ENCODE measurements at regions not wholly inside any gene's neighbourhood (a gene's known extent, or its start where the extent isn't known, plus 50 kb on each side); places are given as distances from the start of the nearest gene placed in this dataset.

DNA sequence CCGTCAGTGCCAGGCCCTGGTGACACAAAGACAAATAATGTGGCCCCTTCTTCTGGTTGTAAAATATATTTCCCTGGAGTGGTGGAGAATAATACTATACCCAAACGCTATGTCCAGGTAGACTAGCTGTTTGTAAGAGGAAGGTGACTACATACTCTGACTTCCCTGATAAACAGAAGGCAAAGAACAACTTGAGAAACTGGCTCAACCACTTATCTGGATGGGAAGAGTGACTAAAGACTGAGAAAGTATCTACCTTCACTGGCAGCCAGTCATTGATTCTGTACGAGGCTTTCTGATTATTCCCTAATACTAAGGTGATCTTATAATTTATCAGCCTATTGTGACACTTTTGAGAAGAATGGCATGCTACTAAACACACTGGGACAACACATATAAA, 569.7 kb downstream of the EPHA7 start:
- H3K27ac ChIP-seq (ENCODE audit: low read length): no peak overlapping the region
- H3K4me3 ChIP-seq (ENCODE audit: low read length): no peak overlapping the region
- H3K36me3 ChIP-seq (ENCODE audit: insufficient read depth, low read depth, low read length): no peaks in the 10 kb centered on the region
- peaks cover 43% of the 10 kb centered on the region for H3K4me1 ChIP-seq (ENCODE audit: insufficient read depth, low read length)
- peaks cover 69% of the 10 kb centered on the region for H3K27me3 ChIP-seq (ENCODE audit: insufficient read depth, low read length)
- H3K9ac ChIP-seq (ENCODE audit: low read depth, low read length): no peak overlapping the region
- no peaks in the 10 kb centered on the region for H3K9me3 ChIP-seq (ENCODE audit: insufficient read depth, low read depth, low read length)

DNA sequence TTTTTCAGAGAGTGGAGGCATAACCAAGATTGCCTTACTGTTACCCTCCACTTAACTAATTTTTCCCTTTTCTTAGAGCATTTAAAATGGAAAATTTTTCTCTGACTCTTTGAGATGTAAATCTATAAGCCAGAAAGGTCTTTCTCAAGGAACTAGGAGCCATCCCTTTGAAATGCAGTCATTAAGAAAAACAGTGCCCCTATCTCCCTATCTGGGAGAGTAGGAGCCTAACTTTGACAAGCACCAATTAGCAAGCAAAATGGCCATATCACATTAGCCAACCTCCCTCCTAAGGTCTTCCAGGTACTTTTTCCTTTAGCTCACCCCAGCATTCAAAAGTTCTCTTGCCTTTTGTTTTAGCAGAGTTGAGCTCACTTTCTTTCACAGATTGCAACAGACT, 570.5 kb downstream of the EPHA7 start:
- peaks cover 69% of the 10 kb centered on the region for H3K27me3 ChIP-seq (ENCODE audit: insufficient read depth, low read length)
- no peaks in the 10 kb centered on the region for H3K36me3 ChIP-seq (ENCODE audit: insufficient read depth, low read depth, low read length)
- H3K27ac ChIP-seq (ENCODE audit: low read length): no peak overlapping the region
- no peaks in the 10 kb centered on the region for H3K9me3 ChIP-seq (ENCODE audit: insufficient read depth, low read depth, low read length)
- H3K9ac ChIP-seq (ENCODE audit: low read depth, low read length): no peak overlapping the region
- H3K4me3 ChIP-seq (ENCODE audit: low read length): peak overlapping the region; percentile 47; the same call in 1 of the 2 replicates
- H3K4me1 ChIP-seq (ENCODE audit: insufficient read depth, low read length): peaks cover 43% of the 10 kb centered on the region

DNA sequence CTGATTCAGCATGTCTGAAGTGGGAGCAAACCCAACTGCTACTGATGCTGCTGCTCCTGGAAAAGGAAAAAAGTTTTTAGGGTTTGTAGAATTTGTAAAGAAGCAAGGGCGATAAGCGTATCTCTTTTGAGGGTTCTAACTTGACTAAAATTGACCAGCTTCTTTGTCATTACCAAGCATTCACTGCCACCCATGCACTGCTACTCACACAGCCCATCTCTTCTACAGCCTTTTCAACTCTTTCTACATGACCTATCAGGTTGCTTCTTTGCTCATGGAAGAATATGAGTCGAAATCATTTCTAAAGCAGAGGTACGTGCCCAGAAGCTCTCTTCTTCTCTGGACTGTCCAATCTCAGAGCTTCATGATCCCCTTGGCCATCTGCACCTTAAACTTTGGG, 570.9 kb downstream of the EPHA7 start:
- Histone ChIP-seq H3K9ac (ENCODE audit: low read depth, low read length) (no peak overlapping the region), H3K27me3 (ENCODE audit: insufficient read depth, low read length) (peaks cover 69% of the 10 kb centered on the region), H3K27ac (ENCODE audit: low read length) (no peak overlapping the region), H3K9me3 (ENCODE audit: insufficient read depth, low read depth, low read length) (no peaks in the 10 kb centered on the region), H3K4me3 (ENCODE audit: low read length) (peak overlapping the region; percentile 47), H3K36me3 (ENCODE audit: insufficient read depth, low read depth, low read length) (no peaks in the 10 kb centered on the region), H3K4me1 (ENCODE audit: insufficient read depth, low read length) (peaks cover 43% of the 10 kb centered on the region)

DNA sequence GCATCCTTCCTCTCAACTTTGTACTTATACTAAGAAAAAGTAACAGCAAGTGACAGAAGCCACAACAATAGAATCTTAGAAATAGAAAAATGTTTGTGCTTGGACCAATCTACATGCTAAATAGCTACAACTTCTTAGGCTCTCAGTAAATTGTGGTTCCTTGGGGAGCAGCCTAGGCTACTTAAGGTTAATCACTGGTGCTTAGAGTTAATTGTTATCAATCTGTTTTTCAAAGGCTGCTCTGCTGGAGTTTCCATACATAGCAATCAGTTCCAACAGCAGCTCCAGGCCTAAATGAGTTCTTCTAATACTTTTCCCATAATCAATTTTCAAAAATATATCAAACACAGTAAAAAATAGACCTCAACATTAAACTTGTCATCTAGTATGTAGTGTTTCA, 571.4 kb downstream of the EPHA7 start:
- H3K27me3 ChIP-seq (ENCODE audit: insufficient read depth, low read length): peaks cover 69% of the 10 kb centered on the region
- peaks cover 43% of the 10 kb centered on the region for H3K4me1 ChIP-seq (ENCODE audit: insufficient read depth, low read length)
- no peaks in the 10 kb centered on the region for H3K36me3 ChIP-seq (ENCODE audit: insufficient read depth, low read depth, low read length)
- no peaks in the 10 kb centered on the region for H3K9me3 ChIP-seq (ENCODE audit: insufficient read depth, low read depth, low read length)
- peak overlapping the region; percentile 47 for H3K4me3 ChIP-seq (ENCODE audit: low read length)
- no peak overlapping the region for H3K27ac ChIP-seq (ENCODE audit: low read length)
- H3K9ac ChIP-seq (ENCODE audit: low read depth, low read length): no peak overlapping the region

DNA sequence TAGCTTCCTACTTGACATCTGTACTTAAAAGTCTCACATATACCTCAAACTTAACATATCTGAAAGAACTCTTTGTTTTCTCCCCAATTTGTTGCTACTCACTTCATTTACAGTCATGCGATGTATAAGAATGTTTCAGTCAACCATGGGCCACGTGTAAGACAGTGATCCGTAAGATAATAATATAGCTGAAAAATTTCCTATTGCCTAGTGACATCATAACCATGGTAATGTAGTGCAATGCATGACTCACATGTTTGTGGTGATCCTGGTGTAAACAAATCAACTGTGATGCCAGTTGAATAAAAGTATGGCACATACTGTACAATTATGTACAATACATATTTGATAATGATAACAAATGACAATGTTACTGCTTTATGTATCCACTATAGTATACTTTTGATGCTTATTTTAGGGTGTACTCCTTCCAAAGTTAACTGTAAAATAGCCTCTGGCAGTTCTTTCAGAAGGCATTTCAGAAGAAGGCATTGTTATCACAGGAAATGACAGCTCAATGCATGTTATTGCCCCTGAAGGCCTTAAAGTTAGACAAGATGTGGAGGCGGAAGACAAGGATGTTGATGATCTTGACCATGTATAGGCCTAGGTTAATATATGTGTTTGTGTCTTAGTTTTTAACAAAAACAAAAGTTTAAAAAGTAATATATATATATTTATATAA, 579.0 kb downstream of the EPHA7 start:
- Histone ChIP-seq H3K4me1 (ENCODE audit: insufficient read depth, low read length) (no peaks in the 10 kb centered on the region), H3K9me3 (ENCODE audit: insufficient read depth, low read depth, low read length) (no peaks in the 10 kb centered on the region), H3K36me3 (ENCODE audit: insufficient read depth, low read depth, low read length) (no peaks in the 10 kb centered on the region), H3K27ac (ENCODE audit: low read length) (no peak overlapping the region), H3K4me3 (ENCODE audit: low read length) (no peak overlapping the region), H3K9ac (ENCODE audit: low read depth, low read length) (no peak overlapping the region), H3K27me3 (ENCODE audit: insufficient read depth, low read length) (peaks cover 3% of the 10 kb centered on the region)

DNA sequence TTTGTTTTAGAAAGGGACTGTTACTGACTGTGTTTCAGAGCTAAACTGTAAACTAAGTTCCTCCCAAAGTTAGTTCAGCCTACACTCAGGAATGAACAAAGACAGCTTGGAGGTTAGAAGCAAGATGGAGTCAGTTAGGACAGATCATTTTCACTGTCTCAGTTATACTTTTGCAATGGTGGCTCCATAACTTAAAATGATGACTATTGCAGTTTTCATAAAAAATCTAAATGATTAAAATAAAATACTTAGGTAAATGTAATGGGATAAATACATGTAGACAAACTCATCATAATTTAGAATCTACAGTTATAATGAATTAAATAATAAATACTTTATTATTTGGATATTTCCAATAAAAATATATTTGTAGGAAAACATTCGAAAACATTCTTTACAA, 590.6 kb downstream of the EPHA7 start:
- Histone ChIP-seq H3K9ac (ENCODE audit: low read depth, low read length) (no peak overlapping the region), H3K36me3 (ENCODE audit: insufficient read depth, low read depth, low read length) (no peaks in the 10 kb centered on the region), H3K9me3 (ENCODE audit: insufficient read depth, low read depth, low read length) (peaks cover 13% of the 10 kb centered on the region), H3K4me3 (ENCODE audit: low read length) (no peak overlapping the region), H3K27ac (ENCODE audit: low read length) (no peak overlapping the region), H3K27me3 (ENCODE audit: insufficient read depth, low read length) (no peaks in the 10 kb centered on the region), H3K4me1 (ENCODE audit: insufficient read depth, low read length) (0 out of 2 replicates have a peak, but pooled peaks cover 5% of the 10 kb centered on the region)

DNA sequence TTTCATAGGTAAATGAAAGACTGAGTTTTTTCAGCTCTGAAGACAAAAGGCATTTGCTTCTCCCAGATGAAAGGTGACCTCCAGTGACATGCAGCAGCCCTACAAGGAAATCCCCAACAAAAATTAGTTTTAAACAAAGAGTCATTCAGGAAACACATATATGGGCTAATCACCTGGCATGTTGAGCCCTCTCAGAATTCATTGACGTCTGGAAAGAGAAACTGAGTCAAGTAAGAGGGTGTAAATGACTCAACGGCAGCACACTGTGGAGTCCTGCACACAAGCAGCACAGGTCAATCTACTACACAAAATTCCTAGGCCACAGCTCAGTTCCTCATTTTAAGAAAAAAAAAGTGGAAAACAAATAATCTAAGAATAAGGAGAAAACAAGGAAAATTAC, 592.3 kb downstream of the EPHA7 start:
- H3K4me3 ChIP-seq (ENCODE audit: low read length): no peak overlapping the region
- peaks cover 13% of the 10 kb centered on the region for H3K9me3 ChIP-seq (ENCODE audit: insufficient read depth, low read depth, low read length)

DNA sequence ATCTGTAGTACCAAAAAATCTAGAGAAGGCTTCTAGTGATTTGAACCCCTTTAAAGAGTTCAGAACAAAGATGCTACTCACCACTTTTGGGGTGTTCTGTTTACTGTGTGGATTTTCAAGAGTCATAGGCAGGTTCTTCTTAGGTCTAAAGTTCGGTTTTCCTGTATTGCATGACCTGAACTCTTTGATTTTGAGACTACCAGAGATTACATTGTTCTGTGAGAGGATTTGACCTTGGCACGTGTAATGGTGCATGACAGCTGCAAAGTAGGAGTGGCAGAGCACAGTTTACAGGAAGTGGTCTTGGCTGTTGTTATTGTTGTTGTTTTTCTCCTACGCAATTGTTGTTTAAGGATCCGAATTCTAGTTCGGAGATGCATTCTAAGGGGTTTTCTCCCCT, 592.7 kb downstream of the EPHA7 start:
- H3K9me3 ChIP-seq (ENCODE audit: insufficient read depth, low read depth, low read length): peaks cover 13% of the 10 kb centered on the region
- H3K27ac ChIP-seq (ENCODE audit: low read length): no peak overlapping the region
- H3K9ac ChIP-seq (ENCODE audit: low read depth, low read length): no peak overlapping the region
- H3K4me3 ChIP-seq (ENCODE audit: low read length): no peak overlapping the region
- 0 out of 2 replicates have a peak, but pooled peaks cover 5% of the 10 kb centered on the region for H3K4me1 ChIP-seq (ENCODE audit: insufficient read depth, low read length)
- no peaks in the 10 kb centered on the region for H3K36me3 ChIP-seq (ENCODE audit: insufficient read depth, low read depth, low read length)
- H3K27me3 ChIP-seq (ENCODE audit: insufficient read depth, low read length): no peaks in the 10 kb centered on the region

More for the DNA sequence above, 592.3 kb downstream of the EPHA7 start:
- no peaks in the 10 kb centered on the region for H3K36me3 ChIP-seq (ENCODE audit: insufficient read depth, low read depth, low read length)
- H3K27me3 ChIP-seq (ENCODE audit: insufficient read depth, low read length): no peaks in the 10 kb centered on the region
- no peak overlapping the region for H3K9ac ChIP-seq (ENCODE audit: low read depth, low read length)
- 0 out of 2 replicates have a peak, but pooled peaks cover 5% of the 10 kb centered on the region for H3K4me1 ChIP-seq (ENCODE audit: insufficient read depth, low read length)
- H3K27ac ChIP-seq (ENCODE audit: low read length): no peak overlapping the region

DNA sequence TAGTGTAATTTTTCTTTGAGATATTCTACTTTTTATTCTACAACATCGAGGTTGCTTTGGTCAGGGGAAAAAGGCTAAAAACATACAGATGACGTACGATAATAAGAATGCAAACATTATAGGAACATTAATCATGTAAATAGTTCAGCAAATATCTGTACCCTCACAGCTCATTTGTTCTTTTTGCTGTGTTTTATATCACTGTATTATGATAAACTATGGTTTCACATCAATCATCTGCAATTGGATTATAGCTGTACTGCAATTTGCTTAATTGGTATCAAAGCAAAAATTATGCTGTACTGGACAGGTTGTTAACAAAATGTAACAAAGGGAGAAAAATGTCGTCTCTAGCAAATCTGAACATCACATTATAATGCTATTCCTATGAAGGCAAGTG, 597.1 kb downstream of the EPHA7 start:
- H3K36me3 ChIP-seq (ENCODE audit: insufficient read depth, low read depth, low read length): no peaks in the 10 kb centered on the region
- H3K9me3 ChIP-seq (ENCODE audit: insufficient read depth, low read depth, low read length): peaks cover 7% of the 10 kb centered on the region
- H3K4me1 ChIP-seq (ENCODE audit: insufficient read depth, low read length): 0 out of 2 replicates have a peak, but pooled peaks cover 5% of the 10 kb centered on the region
- no peak overlapping the region for H3K4me3 ChIP-seq (ENCODE audit: low read length)
- H3K27me3 ChIP-seq (ENCODE audit: insufficient read depth, low read length): no peaks in the 10 kb centered on the region
- H3K9ac ChIP-seq (ENCODE audit: low read depth, low read length): no peak overlapping the region
- no peak overlapping the region for H3K27ac ChIP-seq (ENCODE audit: low read length)

DNA sequence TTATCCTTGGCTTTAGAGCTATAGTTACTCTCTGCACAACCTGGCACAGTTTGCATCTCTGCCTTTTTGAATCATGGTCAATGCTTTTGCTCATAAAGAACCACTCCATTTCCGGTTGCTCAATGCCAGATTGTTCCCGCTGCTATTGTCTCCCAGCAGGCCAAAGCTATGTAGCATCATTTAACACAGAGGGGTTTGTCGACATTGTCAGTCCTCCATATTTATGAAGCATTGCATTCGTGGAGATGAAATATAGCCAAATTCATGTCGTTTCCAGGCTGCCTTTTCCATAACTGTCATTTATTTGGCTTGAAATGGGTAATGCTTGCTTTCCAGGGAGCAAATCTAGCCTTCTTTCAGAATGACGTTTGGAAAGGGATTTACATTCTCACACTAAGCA, 598.8 kb downstream of the EPHA7 start:
- Histone ChIP-seq H3K4me3 (ENCODE audit: low read length) (no peak overlapping the region), H3K27me3 (ENCODE audit: insufficient read depth, low read length) (no peaks in the 10 kb centered on the region), H3K9me3 (ENCODE audit: insufficient read depth, low read depth, low read length) (no peaks in the 10 kb centered on the region), H3K4me1 (ENCODE audit: insufficient read depth, low read length) (no peaks in the 10 kb centered on the region), H3K36me3 (ENCODE audit: insufficient read depth, low read depth, low read length) (no peaks in the 10 kb centered on the region), H3K27ac (ENCODE audit: low read length) (no peak overlapping the region), H3K9ac (ENCODE audit: low read depth, low read length) (no peak overlapping the region)

DNA sequence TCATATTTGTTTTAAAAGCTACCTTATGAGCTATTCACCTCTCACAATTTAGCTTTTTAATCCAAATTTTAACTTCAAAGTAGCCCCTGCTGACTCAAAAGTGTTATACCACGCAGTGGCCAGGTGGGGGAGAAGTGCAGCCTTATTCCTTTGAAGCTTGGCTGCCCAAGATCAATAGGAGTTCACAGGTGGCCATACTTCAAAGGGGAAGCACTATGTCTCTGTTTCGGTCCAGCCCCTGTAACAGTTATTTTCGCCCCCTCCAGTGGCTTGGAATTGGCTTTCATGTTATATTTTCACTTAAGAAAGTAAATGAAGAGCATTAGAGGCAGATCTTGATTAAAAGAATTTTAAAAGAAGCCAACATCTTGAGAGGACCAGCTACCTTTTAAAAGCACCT, 608.4 kb downstream of the EPHA7 start:
- no peak overlapping the region for H3K9ac ChIP-seq (ENCODE audit: low read depth, low read length)
- no peaks in the 10 kb centered on the region for H3K36me3 ChIP-seq (ENCODE audit: insufficient read depth, low read depth, low read length)
- H3K4me1 ChIP-seq (ENCODE audit: insufficient read depth, low read length): no peaks in the 10 kb centered on the region
- H3K4me3 ChIP-seq (ENCODE audit: low read length): no peak overlapping the region
- no peaks in the 10 kb centered on the region for H3K9me3 ChIP-seq (ENCODE audit: insufficient read depth, low read depth, low read length)
- H3K27ac ChIP-seq (ENCODE audit: low read length): no peak overlapping the region
- no peaks in the 10 kb centered on the region for H3K27me3 ChIP-seq (ENCODE audit: insufficient read depth, low read length)

DNA sequence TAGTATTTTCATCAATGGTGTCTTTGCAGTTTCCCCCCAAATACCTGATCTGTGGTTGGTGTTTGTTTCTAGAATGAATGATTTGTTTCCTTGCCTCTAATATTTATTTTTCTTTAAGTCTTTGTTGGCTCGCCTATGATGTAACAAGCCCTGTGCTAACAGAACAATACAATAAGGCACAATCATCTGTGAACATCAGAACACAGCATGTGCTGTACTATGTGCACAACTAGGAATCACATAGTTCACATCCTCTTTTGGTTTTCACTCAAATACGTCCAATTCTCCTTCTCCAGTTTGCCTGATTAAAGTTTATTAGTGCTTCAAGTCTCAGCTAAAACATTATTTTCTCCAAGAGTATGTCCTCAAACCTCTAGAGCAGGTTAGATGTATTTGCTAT, 613.1 kb downstream of the EPHA7 start:
- Histone ChIP-seq H3K27ac (ENCODE audit: low read length) (no peak overlapping the region), H3K27me3 (ENCODE audit: insufficient read depth, low read length) (no peaks in the 10 kb centered on the region), H3K36me3 (ENCODE audit: insufficient read depth, low read depth, low read length) (no peaks in the 10 kb centered on the region), H3K9me3 (ENCODE audit: insufficient read depth, low read depth, low read length) (no peaks in the 10 kb centered on the region), H3K4me1 (ENCODE audit: insufficient read depth, low read length) (no peaks in the 10 kb centered on the region), H3K9ac (ENCODE audit: low read depth, low read length) (no peak overlapping the region), H3K4me3 (ENCODE audit: low read length) (no peak overlapping the region)
